HEK293 (cell line): ENCODE measurements at regions not wholly inside any gene's neighbourhood (a gene's known extent, or its start where the extent isn't known, plus 50 kb on each side); places are given as distances from the start of the nearest gene placed in this dataset.

Experiments
- ATF2 ChIP-seq: fragments of 450-650 bp; formaldehyde crosslinking; IDR thresholded peaks from 2 replicates; pipeline ENCODE4 v1.5.1; 2016; ENCODE audit warnings: missing biosample characterization, missing genetic modification characterization, low read depth
- KLF10 ChIP-seq: fragments of 450-650 bp; IDR thresholded peaks from 2 replicates; pipeline ENCODE4 v1.5.1; 2018; ENCODE audit warnings: missing biosample characterization, mild to moderate bottlenecking, missing genetic modification characterization
- KLF8 ChIP-seq: fragments of 450-650 bp; formaldehyde crosslinking; IDR thresholded peaks from 2 replicates; pipeline ENCODE4 v1.5.1; 2016; ENCODE audit warnings: missing biosample characterization, missing genetic modification characterization
- PATZ1 ChIP-seq: fragments of 450-650 bp; formaldehyde crosslinking; IDR thresholded peaks from 2 replicates; pipeline ENCODE4 v1.5.1; 2016; ENCODE audit warnings: missing biosample characterization, missing genetic modification characterization
- PRDM10 ChIP-seq: fragments of 450-650 bp; formaldehyde crosslinking; IDR thresholded peaks from 2 replicates; pipeline ENCODE4 v1.5.1; 2016; ENCODE audit warnings: missing biosample characterization, missing genetic modification characterization
- PRDM4 ChIP-seq: fragments of 450-650 bp; formaldehyde crosslinking; IDR thresholded peaks from 2 replicates; pipeline ENCODE4 v1.5.1; 2017; ENCODE audit warnings: missing biosample characterization, missing genetic modification characterization
- SALL2 ChIP-seq: fragments of 450-650 bp; formaldehyde crosslinking; IDR thresholded peaks from 2 replicates; pipeline ENCODE4 v1.5.0; 2017; ENCODE audit warnings: missing biosample characterization, mild to moderate bottlenecking, missing genetic modification characterization, borderline replicate concordance
- SCRT1 ChIP-seq: fragments of 450-650 bp; formaldehyde crosslinking; IDR thresholded peaks from 2 replicates; pipeline ENCODE4 v1.5.1; 2016; ENCODE audit warnings: missing biosample characterization, missing genetic modification characterization, borderline replicate concordance
- SP7 ChIP-seq: fragments of 450-650 bp; formaldehyde crosslinking; IDR thresholded peaks from 2 replicates; pipeline ENCODE4 v1.5.1; 2016; ENCODE audit warnings: missing biosample characterization, missing genetic modification characterization
- WT1 ChIP-seq: fragments of 450-650 bp; formaldehyde crosslinking; IDR thresholded peaks from 2 replicates; pipeline ENCODE4 v1.5.1; 2016; ENCODE audit warnings: missing biosample characterization, missing genetic modification characterization
- ZBTB8A ChIP-seq: fragments of 450-650 bp; formaldehyde crosslinking; IDR thresholded peaks from 2 replicates; pipeline ENCODE4 v1.5.1; 2016; ENCODE audit warnings: missing biosample characterization, missing genetic modification characterization
- ZNF16 ChIP-seq: fragments of 450-650 bp; formaldehyde crosslinking; IDR thresholded peaks from 2 replicates; pipeline ENCODE4 v1.5.1; 2016; ENCODE audit warnings: low read depth, missing biosample characterization, missing genetic modification characterization
- ZNF18 ChIP-seq: fragments of 450-650 bp; formaldehyde crosslinking; IDR thresholded peaks from 2 replicates; pipeline ENCODE4 v1.5.1; 2016; ENCODE audit warnings: missing biosample characterization, missing genetic modification characterization
- ZNF2 ChIP-seq: fragments of 450-650 bp; formaldehyde crosslinking; IDR thresholded peaks from 2 replicates; pipeline ENCODE4 v1.5.1; 2016; ENCODE audit warnings: missing biosample characterization, missing genetic modification characterization
- ZNF280C ChIP-seq: fragments of 450-650 bp; formaldehyde crosslinking; IDR thresholded peaks from 2 replicates; pipeline ENCODE4 v1.5.1; 2016; ENCODE audit warnings: missing biosample characterization, missing genetic modification characterization
- ZNF335 ChIP-seq: fragments of 450-650 bp; formaldehyde crosslinking; conservative IDR thresholded peaks from 2 replicates; pipeline ENCODE4 v1.5.1; 2016; ENCODE audit warnings: missing biosample characterization, missing genetic modification characterization
- ZNF354C ChIP-seq: fragments of 450-650 bp; formaldehyde crosslinking; IDR thresholded peaks from 2 replicates; pipeline ENCODE4 v1.5.1; 2016; ENCODE audit warnings: missing biosample characterization, missing genetic modification characterization, low read depth, borderline replicate concordance
- ZNF433 ChIP-seq: fragments of 450-650 bp; formaldehyde crosslinking; IDR thresholded peaks from 2 replicates; pipeline ENCODE4 v1.5.1; 2016; ENCODE audit warnings: missing biosample characterization, missing genetic modification characterization, low read depth
- ZNF501 ChIP-seq: fragments of 450-650 bp; formaldehyde crosslinking; IDR thresholded peaks from 2 replicates; pipeline ENCODE4 v1.5.1; 2016; ENCODE audit warnings: missing biosample characterization, missing genetic modification characterization
- ZNF514 ChIP-seq: fragments of 450-650 bp; formaldehyde crosslinking; IDR thresholded peaks from 2 replicates; pipeline ENCODE4 v1.5.1; 2016; ENCODE audit warnings: missing biosample characterization, missing genetic modification characterization
- ZNF529 ChIP-seq: fragments of 450-650 bp; formaldehyde crosslinking; IDR thresholded peaks from 2 replicates; pipeline ENCODE4 v1.5.1; 2017; ENCODE audit warnings: missing genetic modification characterization, missing biosample characterization; ENCODE audit not compliant: insufficient replicate concordance
- ZNF549 ChIP-seq: fragments of 450-650 bp; IDR thresholded peaks from 2 replicates; pipeline ENCODE4 v1.5.1; 2018; ENCODE audit warnings: missing biosample characterization, missing genetic modification characterization, mild to moderate bottlenecking, inconsistent platforms, moderate library complexity
- ZNF629 ChIP-seq: fragments of 450-650 bp; formaldehyde crosslinking; IDR thresholded peaks from 2 replicates; pipeline ENCODE4 v1.5.1; 2017; ENCODE audit warnings: missing biosample characterization, missing genetic modification characterization
- ZNF639 ChIP-seq: fragments of 450-650 bp; formaldehyde crosslinking; IDR thresholded peaks from 2 replicates; pipeline ENCODE4 v1.5.1; 2016; ENCODE audit warnings: missing biosample characterization, missing genetic modification characterization
- ZNF830 ChIP-seq: fragments of 450-650 bp; IDR thresholded peaks from 2 replicates; pipeline ENCODE4 v1.5.0; 2018; ENCODE audit warnings: missing biosample characterization, missing genetic modification characterization, low read depth, mild to moderate bottlenecking, moderate library complexity

GRCh38 chr5:126055348-126055729 is 367.9 kb upstream of the GRAMD2B start (continued):
- TF ChIP-seq ATF2 (tag by site-specific recombination) (no peak), WT1 (tag by site-specific recombination) (peak; percentile 91), PRDM4 (peak; percentile 76), ZNF18 (tag by site-specific recombination) (peak; percentile 73), ZNF280C (tag by site-specific recombination) (no peak), ZNF529 (tag by site-specific recombination) (no peak), ZBTB8A (tag by site-specific recombination) (0 out of 2 replicates have a peak, but pooled peaks have one; percentile 23), ZNF2 (no peak; the same call in 1 of the 2 replicates), ZNF354C (no peak), ZNF433 (no peak), KLF10 (peak; percentile 66; the same call in 1 of the 2 replicates), ZNF16 (tag by site-specific recombination) (no peak), ZNF549 (tag by site-specific recombination) (no peak), SCRT1 (tag by site-specific recombination) (0 out of 2 replicates have a peak, but pooled peaks have one; percentile 34), PRDM10 (tag by site-specific recombination) (no peak), KLF8 (tag by site-specific recombination) (0 out of 2 replicates have a peak, but pooled peaks have one; percentile 32), ZNF639 (tag by site-specific recombination) (no peak), ZNF514 (tag by site-specific recombination) (no peak), ZNF629 (tag by site-specific recombination) (no peak), ZNF830 (no peak), PATZ1 (no peak; the same call in 1 of the 2 replicates), ZNF335 (tag by site-specific recombination) (no peak), SP7 (peak; percentile 66), ZNF501 (tag by site-specific recombination) (no peak), SALL2 (tag by site-specific recombination) (no peak)
